ENCODE measurements at regions not wholly inside any gene's neighbourhood (a gene's known extent, or its start where the extent isn't known, plus 50 kb on each side); places are given as distances from the start of the nearest gene placed in this dataset.

GRCh38 chr2:76169276-76170008, 458.7 kb upstream of the GCFC2 start:
- no peak for TF ChIP-seq CTCF (IDR thresholded peaks at IDR 0.05; ENCODE audit: insufficient read depth, low read depth, low read length, missing control alignments)
- DNase-seq (ENCODE audit: low read depth) = no peak
- H3K4me3 ChIP-seq (ENCODE audit: low read depth, low read length) = no peak overlapping the region

DNA sequence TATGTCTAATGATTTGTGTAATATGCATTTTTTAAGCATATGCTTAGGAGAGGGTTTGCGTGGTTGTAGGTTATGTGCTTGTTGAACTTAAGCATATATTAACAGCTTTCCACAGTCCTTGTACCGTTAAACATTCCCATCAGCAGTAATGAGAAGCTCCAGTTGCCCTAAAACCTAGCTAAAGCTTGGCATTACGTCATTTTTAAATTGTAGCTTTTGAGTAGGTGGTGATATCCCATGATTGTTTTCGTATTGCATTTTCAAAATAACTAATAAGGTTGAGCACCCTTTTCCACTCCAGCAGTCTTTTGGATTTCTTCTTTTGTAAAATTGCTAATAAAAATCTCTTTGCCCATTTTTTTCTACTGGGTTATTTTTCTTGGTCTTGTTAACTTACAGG, 453.1 kb upstream of the GCFC2 start:
- no peak for DNase-seq (ENCODE audit: low read depth)
- no peak overlapping the region for H3K4me3 ChIP-seq (ENCODE audit: low read depth, low read length)
- no peak for TF ChIP-seq CTCF (IDR thresholded peaks at IDR 0.05; ENCODE audit: insufficient read depth, low read depth, low read length, missing control alignments)

GRCh38 chr2:76160670-76161069, 450.0 kb upstream of the GCFC2 start:
- no peak for DNase-seq (ENCODE audit: low read depth)
- TF ChIP-seq CTCF (IDR thresholded peaks at IDR 0.05; ENCODE audit: insufficient read depth, low read depth, low read length, missing control alignments) = no peak

GRCh38 chr2:76159042-76159648, 448.4 kb upstream of the GCFC2 start:
- TF ChIP-seq CTCF (IDR thresholded peaks at IDR 0.05; ENCODE audit: insufficient read depth, low read depth, low read length, missing control alignments) = no peak
- no peak for DNase-seq (ENCODE audit: low read depth)
- H3K4me3 ChIP-seq (ENCODE audit: low read depth, low read length) = no peak overlapping the region

More at GRCh38 chr2:76160670-76161069, 450.0 kb upstream of the GCFC2 start:
- H3K4me3 ChIP-seq (ENCODE audit: low read depth, low read length) = no peak overlapping the region

DNA sequence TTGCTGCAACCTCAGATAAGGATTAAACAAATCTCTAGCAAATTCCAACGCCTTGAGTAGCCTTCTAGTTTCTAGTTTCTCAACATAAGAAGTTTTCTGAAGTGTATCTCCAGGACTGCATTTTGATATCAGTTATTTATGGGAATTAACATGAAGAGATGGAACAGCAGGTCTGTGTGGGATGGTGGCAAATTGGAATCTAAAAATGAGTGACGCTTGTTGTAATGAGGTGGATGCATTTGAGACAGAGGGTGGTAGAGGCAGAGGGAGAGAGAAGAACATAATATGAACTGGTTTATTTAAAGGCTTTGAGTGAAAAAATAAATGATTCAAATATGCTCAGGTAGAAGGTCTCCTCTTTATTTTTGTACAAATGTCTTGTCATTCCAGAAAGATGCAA, 446.8 kb upstream of the GCFC2 start:
- no peak for TF ChIP-seq CTCF (IDR thresholded peaks at IDR 0.05; ENCODE audit: insufficient read depth, low read depth, low read length, missing control alignments)
- no peak for DNase-seq (ENCODE audit: low read depth)
- no peak overlapping the region for H3K4me3 ChIP-seq (ENCODE audit: low read depth, low read length)

- H3K4me3 ChIP-seq (ENCODE audit: low read depth, low read length) = no peak overlapping the region
- DNase-seq (ENCODE audit: low read depth) = no peak
- no peak for TF ChIP-seq CTCF (IDR thresholded peaks at IDR 0.05; ENCODE audit: insufficient read depth, low read depth, low read length, missing control alignments)
Observed at GRCh38 chr2:76154981-76155380, 444.3 kb upstream of the GCFC2 start.

Measured in GM12865 (cell line).